Smooth muscle cell of the brain vasculature (primary cell): ENCODE measurements at regions not wholly inside any gene's neighbourhood (a gene's known extent, or its start where the extent isn't known, plus 50 kb on each side); places are given as distances from the start of the nearest gene placed in this dataset.

Experiments used
- DNase-seq: peaks from one replicate; pipeline ENCODE4 v3.0.0-alpha.2; 2012; ENCODE audit warnings: low read depth, low spot score

- no peak for DNase-seq
These were observed 173.1 kb upstream of the PAPPA start for GRCh38 chr9:115980502-115980901.

- no peak for DNase-seq
These were observed 172.6 kb upstream of the PAPPA start for GRCh38 chr9:115980976-115981375.

GRCh38 chr9:115983366-115983765, 170.2 kb upstream of the PAPPA start:
- DNase-seq, result no peak

GRCh38 chr9:115985657-115986056, 167.9 kb upstream of the PAPPA start:
- no peak for DNase-seq

GRCh38 chr9:115986508-115986907, 167.1 kb upstream of the PAPPA start:
- DNase-seq, result no peak

- no peak for DNase-seq
These were observed 164.9 kb upstream of the PAPPA start for GRCh38 chr9:115988701-115989100.

GRCh38 chr9:115989831-115990230, 163.8 kb upstream of the PAPPA start:
- no peak for DNase-seq

GRCh38 chr9:115992834-115993233, 160.8 kb upstream of the PAPPA start:
- no peak for DNase-seq

- no peak for DNase-seq
These were observed 155.7 kb upstream of the PAPPA start for GRCh38 chr9:115997923-115998322.

GRCh38 chr9:115998666-115999065, 154.9 kb upstream of the PAPPA start:
- no peak for DNase-seq

GRCh38 chr9:115999498-115999897, 154.1 kb upstream of the PAPPA start:
- no peak for DNase-seq

GRCh38 chr9:116000748-116001329, 152.8 kb upstream of the PAPPA start:
- DNase-seq, result no peak

- no peak for DNase-seq
These were observed 151.4 kb upstream of the PAPPA start for GRCh38 chr9:116002181-116002580.

GRCh38 chr9:116002624-116003023, 151.0 kb upstream of the PAPPA start:
- DNase-seq, result no peak

- no peak for DNase-seq
These were observed 150.2 kb upstream of the PAPPA start for GRCh38 chr9:116003397-116003796.

GRCh38 chr9:116005205-116005604, 148.4 kb upstream of the PAPPA start:
- no peak for DNase-seq

- no peak for DNase-seq
These were observed 145.8 kb upstream of the PAPPA start for GRCh38 chr9:116007824-116008223.

- no peak for DNase-seq
These were observed 145.3 kb upstream of the PAPPA start for GRCh38 chr9:116008278-116008677.

GRCh38 chr9:116009420-116009819, 144.2 kb upstream of the PAPPA start:
- no peak for DNase-seq

GRCh38 chr9:116015855-116016254, 137.7 kb upstream of the PAPPA start:
- DNase-seq, result no peak

- no peak for DNase-seq
These were observed 133.4 kb upstream of the PAPPA start for GRCh38 chr9:116020146-116020545.

GRCh38 chr9:116020801-116021200, 132.8 kb upstream of the PAPPA start:
- DNase-seq, result no peak

- DNase-seq, result no peak
These were observed 126.5 kb upstream of the PAPPA start for GRCh38 chr9:116027096-116027495.

GRCh38 chr9:116027511-116027910, 126.1 kb upstream of the PAPPA start:
- DNase-seq, result no peak
